Erythroblast (primary cell): ENCODE measurements at regions not wholly inside any gene's neighbourhood (a gene's known extent, or its start where the extent isn't known, plus 50 kb on each side); places are given as distances from the start of the nearest gene placed in this dataset.
A peak's percentile ranks its signal among the peaks of the same experiment; 100 is the strongest.

ENCODE experiments used
- DNase-seq, 2 experiments: peaks; one replicate each; lab custom pipeline; 2025; lab: John Stamatoyannopoulos, UW
- GATA1 ChIP-seq: IDR thresholded peaks from 2 replicates; pipeline ENCODE4 v1.6.1; 2011; ENCODE audit warnings: low read depth, mild to moderate bottlenecking, control low read depth, low read length, moderate library complexity
- POLR2A ChIP-seq: IDR thresholded peaks from 2 replicates; pipeline ENCODE4 v1.6.1; 2011; ENCODE audit warnings: mild to moderate bottlenecking, low read length

GRCh38 chr2:150023663-150024062 is 436.1 kb upstream of the MMADHC start:
- no peak for TF ChIP-seq POLR2A
- no peak for TF ChIP-seq GATA1
- no peak for DNase-seq

GRCh38 chr2:150023044-150023443 is 435.5 kb upstream of the MMADHC start:
- TF ChIP-seq GATA1 (no peak), POLR2A (no peak)
- DNase-seq, result peak; percentile 1 to 5

GRCh38 chr2:150020937-150021673 is 433.5 kb upstream of the MMADHC start:
- no peak for DNase-seq
- TF ChIP-seq GATA1 (no peak), POLR2A (no peak)

GRCh38 chr2:150020221-150020620 is 432.6 kb upstream of the MMADHC start:
- TF ChIP-seq GATA1 (no peak), POLR2A (no peak)
- DNase-seq, result no peak

GRCh38 chr2:150019063-150019462 is 431.5 kb upstream of the MMADHC start:
- TF ChIP-seq GATA1 (no peak), POLR2A (no peak)
- DNase-seq, result no peak

- TF ChIP-seq POLR2A, result no peak
- TF ChIP-seq GATA1, result no peak
- no peak for DNase-seq
Measured at GRCh38 chr2:150012986-150013385, 425.4 kb upstream of the MMADHC start.

- no peak for TF ChIP-seq POLR2A
- TF ChIP-seq GATA1, result no peak
- no peak for DNase-seq
Measured at GRCh38 chr2:150011161-150011730, 423.7 kb upstream of the MMADHC start.

GRCh38 chr2:150008901-150009300 is 421.3 kb upstream of the MMADHC start:
- DNase-seq, result no peak
- TF ChIP-seq GATA1, result no peak

GRCh38 chr2:150007815-150008430 is 420.3 kb upstream of the MMADHC start:
- TF ChIP-seq POLR2A (no peak), GATA1 (no peak)
- no peak for DNase-seq

- DNase-seq, result no peak
- TF ChIP-seq GATA1, result no peak
- TF ChIP-seq POLR2A, result no peak
Measured at GRCh38 chr2:150006591-150006990, 419.0 kb upstream of the MMADHC start.

- TF ChIP-seq POLR2A, result no peak
- no peak for TF ChIP-seq GATA1
Measured at GRCh38 chr2:150003544-150003943, 416.0 kb upstream of the MMADHC start.

GRCh38 chr2:150001788-150002187 is 414.2 kb upstream of the MMADHC start:
- DNase-seq, result no peak
- no peak for TF ChIP-seq GATA1
- no peak for TF ChIP-seq POLR2A

More at GRCh38 chr2:150003544-150003943, 416.0 kb upstream of the MMADHC start:
- DNase-seq, result no peak

- DNase-seq, result no peak
- TF ChIP-seq GATA1, result no peak
- no peak for TF ChIP-seq POLR2A
Measured at GRCh38 chr2:149996901-149997300, 409.3 kb upstream of the MMADHC start.

GRCh38 chr2:149994057-149994728 is 406.6 kb upstream of the MMADHC start:
- DNase-seq, result no peak
- no peak for TF ChIP-seq GATA1

- TF ChIP-seq POLR2A (no peak), GATA1 (no peak)
- DNase-seq, result no peak
Measured at GRCh38 chr2:149993316-149993715, 405.7 kb upstream of the MMADHC start.
